Stomach (tissue), 4 donors: ENCODE measurements at regions not wholly inside any gene's neighbourhood (a gene's known extent, or its start where the extent isn't known, plus 50 kb on each side); places are given as distances from the start of the nearest gene placed in this dataset.

ENCODE experiments used
- CTCF ChIP-seq, 7 experiments: fragments of 450-650 bp in 4 of 7; fragments of 200-600 bp in 3 of 7; sonication (generic) in 3 of 7; IDR thresholded peaks; one replicate each; pipeline ENCODE4 v1.5.1; 2016 to 2019; ENCODE audit warnings: antibody characterized with exemption in 7 of 7, control low read depth in 2 of 7, mild to moderate bottlenecking in 1 of 7
- POLR2AphosphoS5 ChIP-seq, 3 donors: sonication (generic); formaldehyde crosslinking; IDR thresholded peaks; one replicate each; pipeline ENCODE4 v1.6.1; 2016; ENCODE audit warnings: antibody characterized with exemption in 3 of 3

GRCh38 chr5:30594331-30594730 is 599.2 kb upstream of the CDH6 start:
- TF ChIP-seq CTCF (IDR thresholded peaks at IDR 0.05), result no peak
- no peak for TF ChIP-seq POLR2AphosphoS5 (IDR thresholded peaks at IDR 0.05)
